HG03354 (cell line): ENCODE measurements at regions not wholly inside any gene's neighbourhood (a gene's known extent, or its start where the extent isn't known, plus 50 kb on each side); places are given as distances from the start of the nearest gene placed in this dataset.

ENCODE experiments used
- ATAC-seq: cut with Tn5 transposase; IDR thresholded peaks from one replicate; pipeline ENCODE4 v1.9.1; 2021; ENCODE audit warnings: mild to moderate bottlenecking; ENCODE audit not compliant: unreplicated experiment, poor library complexity, severe bottlenecking

DNA sequence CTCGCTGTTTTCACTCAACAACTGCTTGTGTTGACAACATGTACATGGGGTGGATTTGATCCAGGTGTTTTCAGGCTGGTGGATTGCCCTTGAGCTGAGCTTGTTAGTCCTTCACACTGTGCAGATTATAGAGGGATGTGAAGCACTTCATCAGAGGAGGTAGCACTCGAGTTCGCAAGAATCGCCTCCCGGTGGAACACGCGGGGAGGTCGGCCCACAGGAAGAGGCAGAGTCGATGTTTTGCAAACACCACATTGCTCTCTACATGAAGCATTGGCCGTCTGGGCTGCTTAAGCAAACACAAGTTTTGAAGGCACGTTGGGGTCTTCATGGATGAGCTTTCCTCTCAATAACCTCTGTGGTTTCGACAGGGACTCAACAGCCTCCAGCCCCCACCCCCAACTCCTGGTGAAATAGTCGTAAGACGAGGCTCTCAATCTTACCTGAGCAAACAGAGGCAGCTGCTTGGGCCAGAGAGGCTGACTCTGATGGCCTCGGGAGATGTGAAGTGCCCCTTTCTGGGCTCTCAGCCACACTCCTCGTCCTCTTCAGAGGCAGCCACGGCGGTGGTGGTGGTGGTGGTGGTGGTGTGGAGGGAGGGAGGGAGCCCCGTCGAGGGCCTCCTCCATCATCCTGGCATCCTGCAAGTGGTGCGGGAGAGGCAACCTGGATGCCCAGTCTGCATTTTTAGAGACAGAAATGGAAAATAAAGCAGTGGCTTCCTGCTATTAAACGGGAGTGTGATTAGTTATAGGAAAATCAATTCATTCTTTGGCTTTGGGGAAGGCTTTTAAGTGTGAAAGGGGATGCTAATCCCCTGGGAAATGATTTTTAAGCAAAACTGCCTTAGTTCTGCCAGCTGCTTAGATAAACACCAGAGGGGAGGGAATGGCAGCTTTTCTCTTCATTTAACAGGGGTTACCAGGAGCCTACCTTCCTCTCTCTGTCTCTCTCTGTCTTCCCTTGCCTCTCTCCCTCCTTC is 552.5 kb upstream of the EEF2KMT start:
- ATAC-seq = no peak

DNA sequence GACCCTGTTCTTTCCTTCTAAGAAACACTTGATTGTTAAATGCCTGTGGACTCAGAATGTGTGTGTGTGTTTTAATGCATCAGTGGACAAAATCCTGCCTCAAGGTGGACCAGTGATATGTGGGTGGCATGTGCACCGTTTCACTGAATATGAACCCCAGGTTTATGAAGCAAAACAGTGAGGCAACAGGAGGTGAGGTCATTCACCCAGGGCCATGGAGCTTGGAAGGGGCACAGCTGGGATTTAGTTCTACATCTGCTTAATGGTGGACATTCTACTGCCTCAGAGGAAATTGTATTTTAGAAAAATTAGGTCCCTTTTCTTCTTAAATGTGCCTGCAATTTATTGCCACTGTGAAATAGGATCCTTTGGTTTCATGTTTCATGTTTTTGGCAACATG is 549.5 kb upstream of the EEF2KMT start:
- no peak for ATAC-seq

DNA sequence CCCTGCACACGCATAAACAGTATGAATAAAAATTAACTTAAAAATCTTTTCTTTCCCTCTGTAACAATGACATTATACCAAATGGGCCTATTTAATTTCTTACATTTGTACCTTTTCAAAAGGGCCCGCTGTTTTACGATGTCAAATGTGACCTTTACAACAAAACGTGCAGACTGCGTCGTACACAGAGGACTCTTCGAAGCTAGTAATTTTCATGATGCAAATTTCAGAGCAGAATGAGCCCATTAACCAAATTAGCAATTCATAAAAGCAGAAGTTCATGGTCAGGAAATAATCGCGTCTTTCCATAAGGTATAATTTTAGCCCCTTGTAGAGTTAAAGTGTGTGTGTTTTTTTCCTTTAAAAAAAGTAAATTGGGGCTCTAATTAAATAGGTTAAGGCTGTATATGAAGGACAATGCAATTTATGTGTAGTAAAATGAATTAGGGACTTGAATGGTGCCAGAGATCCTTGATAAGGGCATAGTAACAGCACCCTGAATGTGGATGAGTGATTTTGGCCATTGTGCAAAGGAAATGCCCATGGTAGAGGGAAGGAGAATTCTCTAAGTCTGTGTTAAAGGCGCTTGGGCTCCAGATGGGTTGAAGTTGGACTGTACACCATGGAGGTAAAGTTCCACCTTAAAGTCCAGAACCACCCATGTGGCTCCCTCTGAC is 546.4 kb upstream of the EEF2KMT start:
- no peak for ATAC-seq

DNA sequence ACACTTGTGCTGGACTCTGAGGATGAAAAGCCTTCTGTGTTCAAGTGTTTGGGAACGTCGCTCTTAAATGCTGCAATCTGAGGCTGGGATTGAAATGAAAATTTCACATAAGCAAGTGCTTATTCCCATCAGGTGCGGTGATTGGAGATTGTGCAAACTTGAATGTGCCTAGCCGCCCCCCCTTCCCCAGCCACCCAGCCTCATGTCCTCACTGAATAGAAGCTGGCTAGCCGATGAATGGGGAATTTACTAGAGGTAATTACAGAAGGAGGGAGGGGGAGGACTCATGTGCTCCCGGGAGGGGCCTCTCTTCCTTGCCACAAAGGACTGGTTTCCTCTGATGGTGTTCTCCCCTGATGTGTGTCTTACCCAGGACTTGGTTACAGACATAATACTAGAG is 544.8 kb upstream of the EEF2KMT start:
- ATAC-seq = no peak

DNA sequence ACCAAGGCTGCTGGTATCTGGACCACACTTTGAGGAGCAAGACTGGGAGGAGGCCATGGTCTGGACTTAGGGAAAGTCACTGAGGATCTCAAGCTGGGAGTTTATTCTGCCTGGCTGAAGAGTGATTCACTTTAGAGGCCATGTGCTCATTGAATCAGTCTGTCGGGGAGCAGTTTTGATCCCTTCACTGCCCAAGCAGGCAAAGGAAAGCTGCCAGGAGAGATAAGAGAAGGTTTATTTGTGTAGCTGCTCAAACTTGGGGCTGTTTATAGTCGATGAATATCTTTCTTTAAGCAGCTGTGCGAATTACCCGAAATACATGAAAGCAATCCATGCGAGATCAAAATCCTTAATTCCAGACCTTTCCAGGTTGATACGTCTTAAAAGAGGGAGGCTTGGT is 544.4 kb upstream of the EEF2KMT start:
- no peak for ATAC-seq

DNA sequence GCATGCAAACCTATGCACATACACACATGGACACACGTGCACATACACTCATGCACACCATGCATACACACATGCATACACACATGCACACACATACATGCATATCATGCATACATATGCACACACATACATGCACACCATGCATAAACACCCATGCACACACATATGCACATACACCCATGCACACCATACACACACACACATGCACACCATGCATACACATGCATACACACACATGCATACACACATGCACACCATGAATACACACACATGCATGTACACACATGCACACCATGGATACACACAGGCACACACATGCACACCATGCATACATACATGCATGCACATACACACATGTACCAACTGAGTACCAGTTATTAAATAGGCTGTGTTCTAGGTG is 543.3 kb upstream of the EEF2KMT start:
- no peak for ATAC-seq

DNA sequence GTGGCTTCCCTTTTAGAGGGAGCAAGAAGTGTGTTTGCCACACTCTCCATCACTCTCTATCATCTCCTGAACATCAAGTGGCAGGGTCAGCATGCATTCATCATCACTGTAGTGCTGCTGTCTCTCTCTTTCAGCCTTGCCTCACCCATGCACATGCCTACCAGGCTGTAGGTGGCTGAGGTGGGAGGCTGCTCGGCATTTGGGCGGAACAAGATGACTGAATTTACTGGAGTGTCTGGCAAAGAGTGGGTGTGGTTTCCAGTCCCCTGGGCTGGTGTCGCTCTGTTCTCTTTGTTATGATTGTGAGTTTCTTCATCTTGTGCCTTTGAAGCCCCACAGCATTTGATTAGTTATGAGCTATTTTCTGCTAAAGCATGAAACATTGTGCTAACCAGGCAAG is 541.9 kb upstream of the EEF2KMT start:
- no peak for ATAC-seq

DNA sequence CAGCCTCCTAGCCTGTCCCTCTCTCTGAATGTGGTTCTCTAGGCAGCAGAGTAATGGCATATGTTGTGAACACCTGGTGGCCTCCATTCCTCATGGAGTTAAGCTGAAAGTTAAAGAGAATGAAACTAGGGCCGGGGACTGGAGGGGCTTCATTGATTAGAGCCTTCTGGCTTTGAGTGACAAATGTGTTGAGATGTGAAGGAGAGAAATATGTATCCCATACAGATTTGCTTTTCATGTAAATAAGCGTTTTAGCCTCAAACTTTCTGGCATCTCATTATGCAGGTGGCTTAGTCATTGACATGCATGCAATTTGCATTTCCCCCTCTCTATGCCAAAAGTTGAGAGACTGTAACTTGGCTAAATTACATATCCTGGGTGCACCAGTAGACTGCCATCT is 537.7 kb upstream of the EEF2KMT start:
- no peak for ATAC-seq

DNA sequence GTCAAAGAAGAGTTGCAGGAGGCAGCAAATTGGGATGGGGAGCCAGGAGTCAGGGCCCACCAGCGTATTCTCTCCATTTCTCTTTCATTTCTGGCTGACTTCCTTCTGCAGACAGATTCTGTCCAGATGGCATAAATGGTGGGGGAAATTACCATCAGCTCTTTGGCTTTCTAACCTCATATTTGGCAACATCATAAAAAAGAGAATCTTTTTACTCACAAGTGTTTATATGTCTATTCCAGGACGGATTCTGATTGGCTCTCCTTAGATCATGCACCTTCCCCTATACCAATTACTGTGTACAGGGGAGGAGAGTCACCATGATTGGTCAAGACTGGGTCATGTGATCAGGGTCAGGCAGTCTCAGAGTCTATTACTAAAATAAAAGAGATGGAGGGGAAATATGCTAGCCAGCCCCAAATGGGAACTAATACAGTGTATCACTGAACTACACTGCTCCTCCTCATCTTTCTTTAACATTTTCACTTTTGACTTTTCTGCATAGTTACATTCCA is 537.1 kb upstream of the EEF2KMT start:
- no peak for ATAC-seq

DNA sequence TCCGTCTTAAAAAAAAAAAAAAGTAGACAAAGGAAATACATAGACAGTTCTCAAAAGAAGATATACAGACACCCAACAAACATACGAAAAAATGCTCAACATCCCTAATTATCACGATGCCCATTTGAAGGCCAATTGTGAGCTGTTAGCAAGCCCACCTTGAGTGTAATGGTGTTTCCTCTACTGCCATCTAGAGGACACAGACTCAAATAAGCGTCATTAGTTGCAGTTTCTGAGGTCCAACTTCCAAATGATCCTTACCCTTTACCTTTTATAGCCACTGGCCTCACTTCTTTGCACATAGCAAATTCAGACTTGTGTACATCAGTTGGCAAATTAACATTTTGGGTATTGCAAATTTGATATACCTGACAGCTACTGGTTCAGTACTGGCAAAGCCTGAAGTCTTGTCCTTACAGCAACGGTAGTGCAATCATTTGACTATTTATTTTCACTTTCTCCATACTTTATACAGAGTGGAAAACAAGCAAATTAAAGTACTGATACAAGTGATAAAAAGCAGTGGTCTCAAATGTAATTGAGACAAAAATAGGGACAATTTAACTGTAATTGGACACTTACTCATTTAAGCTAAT is 536.3 kb upstream of the EEF2KMT start:
- ATAC-seq = no peak

DNA sequence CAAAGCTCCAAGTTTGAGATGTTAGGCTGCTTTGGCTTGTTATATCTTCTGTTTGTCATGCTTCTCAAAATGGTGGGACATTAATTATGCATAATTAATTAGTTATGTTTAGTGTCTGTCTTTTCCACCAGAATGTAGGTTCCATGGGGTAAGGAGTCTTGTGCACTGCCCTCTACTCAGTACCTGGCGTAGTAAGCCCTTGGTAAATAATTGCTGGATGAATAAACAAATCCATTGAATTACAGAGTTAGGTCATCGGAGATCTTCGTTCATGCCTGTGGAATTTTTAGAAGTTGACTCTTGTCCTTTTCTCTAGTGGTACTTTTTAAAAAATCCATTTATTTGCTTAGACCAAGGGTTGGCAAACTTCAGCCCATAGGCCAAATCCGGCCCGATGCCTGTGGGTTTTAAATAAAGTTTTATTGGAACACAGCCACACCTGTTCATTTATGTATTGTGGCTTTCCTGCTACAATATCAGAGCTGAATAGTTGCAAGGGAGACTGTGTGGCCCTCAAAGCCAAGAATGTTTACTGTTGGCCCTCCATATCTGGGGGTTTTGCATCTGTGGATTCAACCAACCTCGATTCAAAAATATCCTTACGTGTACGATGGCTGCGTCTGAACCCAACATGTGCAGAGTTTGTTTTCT is 524.8 kb upstream of the EEF2KMT start:
- ATAC-seq = no peak

DNA sequence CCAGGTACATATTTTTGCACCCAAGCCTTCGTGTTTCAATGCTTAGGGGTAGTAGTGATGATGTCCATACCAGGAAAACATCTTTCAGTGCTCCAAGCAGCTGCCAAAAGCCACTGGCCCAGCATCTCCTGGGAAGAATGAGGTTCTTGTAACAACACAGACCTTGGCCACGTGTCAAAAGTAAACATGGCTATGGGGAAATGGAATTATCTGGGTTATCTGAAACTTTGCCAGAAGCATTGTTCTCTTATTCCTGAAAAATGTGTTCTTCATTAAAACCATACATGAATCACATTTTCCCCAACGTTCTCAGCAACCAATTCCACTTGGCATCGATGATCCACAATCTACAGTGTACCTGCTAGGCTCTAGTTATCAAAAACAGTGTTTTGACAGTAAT is 524.2 kb upstream of the EEF2KMT start:
- no peak for ATAC-seq

DNA sequence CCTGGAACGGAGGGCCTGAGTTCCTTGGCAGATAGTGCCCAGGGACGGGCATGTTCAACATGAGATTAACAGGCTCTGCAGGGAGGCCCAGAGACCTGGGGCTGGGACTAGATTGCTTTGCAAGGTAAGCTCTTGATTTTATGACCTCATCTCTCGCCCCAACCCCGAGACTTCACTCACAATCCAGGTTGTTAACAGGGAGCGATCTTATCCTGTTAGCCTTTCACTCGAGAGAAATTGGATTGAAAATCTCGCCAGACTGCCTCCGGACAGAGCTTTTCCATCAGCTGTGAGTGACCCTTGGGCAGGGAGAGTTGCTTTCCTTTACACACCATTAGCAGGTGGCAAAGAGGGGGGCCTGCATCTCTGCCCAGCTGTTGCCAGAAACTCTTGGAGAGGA is 521.7 kb upstream of the EEF2KMT start:
- ATAC-seq = no peak

DNA sequence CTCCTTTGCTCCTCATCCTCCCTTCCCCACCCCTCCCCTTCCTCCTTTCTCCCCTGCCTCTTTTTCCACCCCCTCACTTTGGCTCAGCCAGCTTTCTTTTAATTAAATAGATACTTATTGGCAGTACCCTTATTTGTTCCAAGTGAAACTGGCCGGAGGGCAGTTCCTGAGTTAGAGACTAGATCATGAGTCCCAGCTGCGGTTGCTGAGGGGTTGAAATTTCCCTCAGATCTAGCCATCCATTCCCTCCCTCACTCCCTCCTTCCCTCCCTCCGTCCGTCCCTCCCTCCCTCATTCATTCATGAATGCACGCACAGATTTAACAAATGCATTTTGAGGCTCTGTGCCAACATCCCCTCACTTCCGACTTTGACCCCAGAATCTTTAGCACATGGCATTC is 519.2 kb upstream of the EEF2KMT start:
- ATAC-seq = no peak

DNA sequence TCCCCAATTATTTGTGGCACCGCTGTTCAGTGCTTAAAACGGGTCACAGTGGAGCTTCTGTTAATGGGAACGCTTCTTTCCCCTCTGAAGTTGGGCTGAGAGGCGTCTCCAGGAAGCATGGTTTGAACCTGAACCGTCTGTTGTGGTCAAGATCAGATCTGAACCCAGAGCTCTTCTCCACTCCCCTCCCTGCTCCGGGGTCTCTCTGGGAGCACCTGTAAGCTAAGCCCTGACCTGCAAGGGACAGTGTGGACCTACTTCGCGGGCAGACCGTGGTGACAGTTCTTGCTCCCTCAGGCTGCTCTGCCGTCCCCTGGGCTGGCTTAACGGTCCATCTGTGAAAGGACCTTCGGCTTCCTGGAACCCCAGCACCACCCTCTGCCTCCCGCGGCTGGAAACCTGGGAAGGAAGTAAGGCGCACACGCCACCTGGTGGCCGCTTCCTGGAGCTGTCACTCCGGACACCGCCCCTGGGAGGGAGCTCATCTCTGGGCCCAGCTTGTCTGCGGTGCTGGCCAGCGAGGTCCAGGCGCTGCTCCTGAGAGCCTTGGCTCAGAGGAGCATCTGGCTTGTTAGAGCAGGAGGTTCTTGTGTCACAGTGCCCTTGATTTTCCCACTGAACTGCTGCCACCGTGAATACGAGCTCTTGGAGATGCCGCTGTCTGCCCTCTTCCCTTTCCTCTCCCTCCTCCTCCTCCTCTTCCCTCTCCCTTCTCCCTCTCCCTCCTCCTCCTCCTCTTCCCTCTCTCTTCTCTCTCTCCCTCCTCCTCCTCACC is 518.5 kb upstream of the EEF2KMT start:
- ATAC-seq = peak; percentile 66

DNA sequence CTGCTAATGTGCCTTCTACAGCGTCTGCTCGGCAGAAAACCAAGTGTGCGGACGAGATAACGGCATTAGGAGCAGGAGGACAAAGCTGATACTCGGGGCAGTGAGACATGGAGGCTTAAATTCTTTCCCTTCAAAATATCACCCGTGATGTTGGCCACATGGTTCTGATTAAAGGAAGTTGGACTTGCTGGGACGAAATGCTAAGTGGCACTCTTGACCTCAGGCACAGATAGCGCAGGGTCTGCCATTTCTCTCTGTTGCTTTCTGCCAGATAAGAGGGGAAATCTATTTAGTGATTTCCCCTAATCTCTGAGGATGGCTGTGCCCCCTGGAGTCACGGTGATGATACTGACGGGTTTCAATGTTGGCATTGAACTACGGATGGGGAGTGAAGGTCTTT is 509.6 kb upstream of the EEF2KMT start:
- ATAC-seq = no peak

DNA sequence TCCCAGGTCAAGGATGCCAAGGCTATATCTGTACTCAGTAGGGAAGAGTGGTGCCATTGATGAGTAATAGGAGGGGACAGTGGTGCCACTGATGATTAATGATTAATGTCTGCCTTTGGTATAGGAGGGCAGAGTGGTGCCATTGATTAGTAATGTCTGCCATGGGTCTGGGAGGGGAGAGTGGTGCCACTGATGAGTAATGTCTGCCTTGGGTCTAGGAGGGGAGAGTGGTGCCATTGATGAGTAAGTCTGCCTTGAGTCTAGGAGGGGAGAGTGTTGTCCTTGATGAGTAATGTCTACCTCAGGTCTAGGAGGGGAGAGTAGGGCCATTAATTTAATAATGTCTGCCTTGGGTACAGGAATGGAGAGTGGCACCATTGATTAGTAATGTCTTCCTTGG is 507.8 kb upstream of the EEF2KMT start:
- no peak for ATAC-seq

DNA sequence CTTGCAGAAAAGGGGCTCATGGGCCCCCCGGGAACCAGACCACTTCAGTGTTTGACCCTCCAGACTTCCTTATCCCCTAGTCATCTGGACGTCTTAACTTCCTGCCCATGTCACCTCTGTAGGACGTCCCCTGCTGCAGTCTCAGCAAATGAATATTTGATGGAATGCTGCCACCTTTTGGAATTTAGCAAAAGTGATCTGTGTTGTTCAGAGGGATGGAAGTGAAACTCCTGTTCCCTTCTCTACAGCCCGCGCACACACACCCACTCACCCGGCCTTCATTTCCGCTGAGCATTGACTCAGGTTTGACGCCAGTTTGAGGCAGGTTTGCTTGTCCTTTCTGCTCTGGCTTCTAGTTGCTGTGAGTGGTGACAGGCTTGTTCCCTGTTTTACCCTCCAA is 507.2 kb upstream of the EEF2KMT start:
- no peak for ATAC-seq

DNA sequence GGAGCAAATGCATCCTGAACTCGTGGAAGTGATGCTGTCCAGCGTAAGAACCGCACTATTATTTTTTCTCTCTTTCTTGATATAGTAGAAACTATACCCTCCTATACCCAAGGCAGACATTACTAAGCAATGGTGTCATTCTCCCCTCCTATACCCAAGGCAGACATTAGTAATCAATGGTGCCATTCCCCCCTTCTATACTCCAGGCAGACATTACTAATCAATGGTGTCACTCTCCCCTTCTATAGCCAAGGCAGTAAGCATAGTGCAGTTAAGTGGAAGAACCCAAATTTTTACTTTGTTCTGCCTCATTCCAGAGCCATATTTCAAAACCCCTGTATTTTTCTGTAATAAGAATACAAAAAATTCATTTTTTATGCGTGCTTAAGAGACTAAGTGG is 506.2 kb upstream of the EEF2KMT start:
- ATAC-seq = no peak
